ENCODE measurements at regions not wholly inside any gene's neighbourhood (a gene's known extent, or its start where the extent isn't known, plus 50 kb on each side); places are given as distances from the start of the nearest gene placed in this dataset.

DNA sequence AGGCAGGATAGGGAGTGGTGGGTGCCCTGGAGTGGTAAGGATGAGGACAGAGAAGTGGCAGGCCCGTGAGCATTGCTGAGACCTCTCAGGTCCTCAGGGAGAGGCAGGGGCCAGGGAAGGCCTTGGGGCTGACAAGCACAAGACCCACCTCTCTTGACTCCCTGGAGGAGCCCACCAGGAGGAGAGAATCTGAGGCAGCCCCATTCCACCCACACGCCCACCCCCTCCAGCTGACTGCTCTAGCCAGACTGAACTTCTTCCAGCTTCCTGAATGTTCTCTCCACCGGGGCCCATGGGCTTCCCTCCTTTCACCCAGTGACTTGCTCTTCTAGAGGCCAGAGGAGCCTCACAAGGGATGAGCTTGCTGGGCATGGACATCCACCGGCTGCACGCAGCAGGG lies 1403.0 kb downstream of the BRD1 start:
- H3K27ac ChIP-seq (ENCODE audit: low read length): no peak overlapping the region
- no peaks in the 10 kb centered on the region for H3K9me3 ChIP-seq (ENCODE audit: control insufficient read depth, insufficient read depth, low read length)
- H3K27ac Mint-ChIP-seq: no peak overlapping the region
- H3K4me1 ChIP-seq (ENCODE audit: control insufficient read depth, insufficient read depth, low read length): no peaks in the 10 kb centered on the region
- H3K27me3 Mint-ChIP-seq (ENCODE audit: low read depth in 2 of 2): peaks cover 12 to 16% of the 10 kb centered on the region in 2 donors
- TF ChIP-seq, protein P1, sequence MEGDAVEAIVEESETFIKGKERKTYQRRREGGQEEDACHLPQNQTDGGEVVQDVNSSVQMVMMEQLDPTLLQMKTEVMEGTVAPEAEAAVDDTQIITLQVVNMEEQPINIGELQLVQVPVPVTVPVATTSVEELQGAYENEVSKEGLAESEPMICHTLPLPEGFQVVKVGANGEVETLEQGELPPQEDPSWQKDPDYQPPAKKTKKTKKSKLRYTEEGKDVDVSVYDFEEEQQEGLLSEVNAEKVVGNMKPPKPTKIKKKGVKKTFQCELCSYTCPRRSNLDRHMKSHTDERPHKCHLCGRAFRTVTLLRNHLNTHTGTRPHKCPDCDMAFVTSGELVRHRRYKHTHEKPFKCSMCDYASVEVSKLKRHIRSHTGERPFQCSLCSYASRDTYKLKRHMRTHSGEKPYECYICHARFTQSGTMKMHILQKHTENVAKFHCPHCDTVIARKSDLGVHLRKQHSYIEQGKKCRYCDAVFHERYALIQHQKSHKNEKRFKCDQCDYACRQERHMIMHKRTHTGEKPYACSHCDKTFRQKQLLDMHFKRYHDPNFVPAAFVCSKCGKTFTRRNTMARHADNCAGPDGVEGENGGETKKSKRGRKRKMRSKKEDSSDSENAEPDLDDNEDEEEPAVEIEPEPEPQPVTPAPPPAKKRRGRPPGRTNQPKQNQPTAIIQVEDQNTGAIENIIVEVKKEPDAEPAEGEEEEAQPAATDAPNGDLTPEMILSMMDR (IDR thresholded peaks at IDR 0.05): no peak
- H3K4me3 Mint-ChIP-seq: no peak overlapping the region
- WGBS (ENCODE audit: insufficient coverage): 72% methylated on average over 5 of the region's 5 CpGs
- H3K27me3 ChIP-seq (ENCODE audit: control insufficient read depth, insufficient read depth, low read length): no peaks in the 10 kb centered on the region
- H3K4me3 ChIP-seq (ENCODE audit: low read length): no peak overlapping the region
- H3K36me3 ChIP-seq (ENCODE audit: control insufficient read depth, insufficient read depth, low read length): no peaks in the 10 kb centered on the region
- no peaks in the 10 kb centered on the region for H3K36me3 Mint-ChIP-seq
- no peaks in the 10 kb centered on the region for H3K9me3 Mint-ChIP-seq
- intact Hi-C loops (cut with micrococcal nuclease): no loop called here
- H3K4me1 Mint-ChIP-seq: no peaks in the 10 kb centered on the region
- ATAC-seq (no peak), DNase-seq (no peak)

DNA sequence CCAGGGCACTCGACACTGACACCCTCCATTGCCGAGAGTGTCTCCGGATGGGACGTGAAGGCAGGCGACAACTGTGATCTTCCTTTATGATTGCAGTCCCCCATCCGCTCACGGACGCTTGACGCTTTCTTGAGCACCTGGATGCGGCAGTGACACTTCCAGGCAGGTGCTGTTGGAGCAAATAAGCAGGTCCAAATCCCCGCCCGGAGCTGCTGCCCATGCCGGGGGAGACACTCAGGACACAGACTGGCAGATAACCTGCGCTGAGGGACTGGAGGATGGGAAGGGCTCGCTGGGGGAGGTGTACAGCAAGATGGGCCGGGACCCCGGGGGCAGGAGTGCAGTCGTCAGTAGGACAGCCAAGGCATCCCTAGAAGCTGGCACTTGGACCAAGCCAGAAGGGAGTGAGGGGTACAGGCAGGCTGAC lies 1403.5 kb downstream of the BRD1 start:
- ATAC-seq (no peak), DNase-seq (no peak)
- intact Hi-C loops (cut with micrococcal nuclease): no loop called here
- Mint-ChIP-seq H3K27ac (no peak overlapping the region), H3K36me3 (no peaks in the 10 kb centered on the region), H3K4me3 (no peak overlapping the region), H3K27me3 (ENCODE audit: low read depth in 2 of 2) (peaks cover 12 to 16% of the 10 kb centered on the region in 2 donors), H3K4me1 (no peaks in the 10 kb centered on the region), H3K9me3 (no peaks in the 10 kb centered on the region)
- Histone ChIP-seq H3K9me3 (ENCODE audit: control insufficient read depth, insufficient read depth, low read length) (no peaks in the 10 kb centered on the region), H3K27me3 (ENCODE audit: control insufficient read depth, insufficient read depth, low read length) (no peaks in the 10 kb centered on the region), H3K4me1 (ENCODE audit: control insufficient read depth, insufficient read depth, low read length) (no peaks in the 10 kb centered on the region), H3K27ac (ENCODE audit: low read length) (no peak overlapping the region), H3K36me3 (ENCODE audit: control insufficient read depth, insufficient read depth, low read length) (no peaks in the 10 kb centered on the region), H3K4me3 (ENCODE audit: low read length) (no peak overlapping the region)
- TF ChIP-seq, protein P1 (IDR thresholded peaks at IDR 0.05): no peak
- WGBS (ENCODE audit: insufficient coverage): 86% methylated on average over 18 of the region's 18 CpGs

GRCh38 chr22:48423481-48423911 lies 1404.2 kb downstream of the BRD1 start:
- Histone ChIP-seq H3K9me3 (ENCODE audit: control insufficient read depth, insufficient read depth, low read length) (no peaks in the 10 kb centered on the region), H3K4me1 (ENCODE audit: control insufficient read depth, insufficient read depth, low read length) (no peaks in the 10 kb centered on the region), H3K4me3 (ENCODE audit: low read length) (no peak overlapping the region), H3K27ac (ENCODE audit: low read length) (no peak overlapping the region), H3K36me3 (ENCODE audit: control insufficient read depth, insufficient read depth, low read length) (no peaks in the 10 kb centered on the region), H3K27me3 (ENCODE audit: control insufficient read depth, insufficient read depth, low read length) (no peaks in the 10 kb centered on the region)
- Mint-ChIP-seq H3K27me3 (ENCODE audit: low read depth in 2 of 2) (peaks cover 16% of the 10 kb centered on the region in 2 donors), H3K27ac (no peak overlapping the region), H3K4me3 (no peak overlapping the region), H3K9me3 (no peaks in the 10 kb centered on the region), H3K4me1 (no peaks in the 10 kb centered on the region), H3K36me3 (no peaks in the 10 kb centered on the region)
- intact Hi-C loops (cut with micrococcal nuclease): no loop called here
- 85% methylated on average over 6 of the region's 8 CpGs for WGBS (ENCODE audit: insufficient coverage)
- ATAC-seq (no peak), DNase-seq (no peak)
- TF ChIP-seq, protein P1 (IDR thresholded peaks at IDR 0.05): no peak

- DNase-seq (no peak), ATAC-seq (no peak)
- Mint-ChIP-seq H3K36me3 (no peaks in the 10 kb centered on the region), H3K27ac (no peak overlapping the region), H3K4me3 (no peak overlapping the region), H3K27me3 (ENCODE audit: low read depth in 2 of 2) (peaks cover 16% of the 10 kb centered on the region in 2 donors), H3K4me1 (no peaks in the 10 kb centered on the region), H3K9me3 (no peaks in the 10 kb centered on the region)
- intact Hi-C loops (cut with micrococcal nuclease): no loop called here
- WGBS (ENCODE audit: insufficient coverage): 86% methylated on average over 7 of the region's 7 CpGs
- H3K4me1 ChIP-seq (ENCODE audit: control insufficient read depth, insufficient read depth, low read length): no peaks in the 10 kb centered on the region
- TF ChIP-seq, protein P1 (IDR thresholded peaks at IDR 0.05): no peak
- H3K36me3 ChIP-seq (ENCODE audit: control insufficient read depth, insufficient read depth, low read length): no peaks in the 10 kb centered on the region
- no peak overlapping the region for H3K4me3 ChIP-seq (ENCODE audit: low read length)
- H3K27ac ChIP-seq (ENCODE audit: low read length): no peak overlapping the region
- no peaks in the 10 kb centered on the region for H3K27me3 ChIP-seq (ENCODE audit: control insufficient read depth, insufficient read depth, low read length)
- no peaks in the 10 kb centered on the region for H3K9me3 ChIP-seq (ENCODE audit: control insufficient read depth, insufficient read depth, low read length)
Measured at GRCh38 chr22:48422900-48423480, 1404.7 kb downstream of the BRD1 start.
